Sigmoid colon (tissue), 4 donors: ENCODE measurements at regions not wholly inside any gene's neighbourhood (a gene's known extent, or its start where the extent isn't known, plus 50 kb on each side); places are given as distances from the start of the nearest gene placed in this dataset.

ENCODE experiments used
- POLR2A ChIP-seq, 2 donors: fragments of 450-650 bp; IDR thresholded peaks; one replicate each; pipeline ENCODE4 v1.6.1; 2016; ENCODE audit warnings: antibody characterized with exemption in 2 of 2, mild to moderate bottlenecking in 2 of 2, moderate library complexity in 2 of 2
- POLR2AphosphoS5 ChIP-seq, 4 donors: sonication (generic); formaldehyde crosslinking; IDR thresholded peaks; one replicate each; pipeline ENCODE4 v1.6.1; 2017; ENCODE audit warnings: antibody characterized with exemption in 4 of 4
- TF ChIP-seq, protein P1 (sequence below), 4 experiments: fragments of 450-650 bp in 3 of 4; fragments of 200-600 bp in 1 of 4; IDR thresholded peaks; one replicate each; pipeline ENCODE4 v1.5.1; 2016 to 2019; ENCODE audit warnings: antibody characterized with exemption in 4 of 4, mild to moderate bottlenecking in 3 of 4, moderate library complexity in 2 of 4

DNA sequence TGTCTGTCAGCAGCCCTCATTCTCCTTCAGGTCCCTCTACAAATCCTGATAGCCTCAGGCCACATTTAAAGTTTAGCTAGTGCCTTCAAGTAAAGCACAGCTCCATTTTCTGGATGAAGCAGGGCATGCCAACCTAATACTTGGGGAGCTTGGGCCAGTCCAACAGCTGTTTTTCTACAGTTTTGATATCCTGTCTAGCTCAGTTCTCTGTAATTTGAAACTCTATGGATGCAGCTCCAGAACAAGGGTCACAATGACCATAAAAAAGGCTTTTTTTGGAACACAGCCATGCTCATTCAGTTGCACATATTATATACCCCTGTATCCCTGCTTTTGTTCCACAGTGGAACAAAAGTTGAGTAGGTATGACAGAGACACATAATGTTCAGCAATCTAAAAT lies 373.5 kb downstream of the SUCLG1 start:
- TF ChIP-seq, protein P1, sequence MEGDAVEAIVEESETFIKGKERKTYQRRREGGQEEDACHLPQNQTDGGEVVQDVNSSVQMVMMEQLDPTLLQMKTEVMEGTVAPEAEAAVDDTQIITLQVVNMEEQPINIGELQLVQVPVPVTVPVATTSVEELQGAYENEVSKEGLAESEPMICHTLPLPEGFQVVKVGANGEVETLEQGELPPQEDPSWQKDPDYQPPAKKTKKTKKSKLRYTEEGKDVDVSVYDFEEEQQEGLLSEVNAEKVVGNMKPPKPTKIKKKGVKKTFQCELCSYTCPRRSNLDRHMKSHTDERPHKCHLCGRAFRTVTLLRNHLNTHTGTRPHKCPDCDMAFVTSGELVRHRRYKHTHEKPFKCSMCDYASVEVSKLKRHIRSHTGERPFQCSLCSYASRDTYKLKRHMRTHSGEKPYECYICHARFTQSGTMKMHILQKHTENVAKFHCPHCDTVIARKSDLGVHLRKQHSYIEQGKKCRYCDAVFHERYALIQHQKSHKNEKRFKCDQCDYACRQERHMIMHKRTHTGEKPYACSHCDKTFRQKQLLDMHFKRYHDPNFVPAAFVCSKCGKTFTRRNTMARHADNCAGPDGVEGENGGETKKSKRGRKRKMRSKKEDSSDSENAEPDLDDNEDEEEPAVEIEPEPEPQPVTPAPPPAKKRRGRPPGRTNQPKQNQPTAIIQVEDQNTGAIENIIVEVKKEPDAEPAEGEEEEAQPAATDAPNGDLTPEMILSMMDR (IDR thresholded peaks at IDR 0.05): no peak
- TF ChIP-seq POLR2A (IDR thresholded peaks at IDR 0.05) (no peak), POLR2AphosphoS5 (IDR thresholded peaks at IDR 0.05) (no peak)
